CD4-positive, alpha-beta T cell (primary cell): ENCODE measurements at regions not wholly inside any gene's neighbourhood (a gene's known extent, or its start where the extent isn't known, plus 50 kb on each side); places are given as distances from the start of the nearest gene placed in this dataset.

Experiments used
- ATAC-seq: fragments of 200-7000 bp; cut with Tn5 transposase; one replicate; pipeline ENCODE4 v1.10.0; 2022; ENCODE audit warnings: mild to moderate bottlenecking; ENCODE audit not compliant: poor library complexity
- CTCF ChIA-PET: fragments of 350-600 bp; sonication (Branson Sonifier 250); formaldehyde crosslinking; loops from one replicate; lab custom pipeline; 2021; ENCODE audit warnings: antibody characterized with exemption, inconsistent platforms; lab: Charles Lee
- POLR2A ChIA-PET: fragments of 350-600 bp; sonication (Branson Sonifier 250); formaldehyde crosslinking; loops from one replicate; lab custom pipeline; 2021; ENCODE audit warnings: antibody characterized with exemption, inconsistent platforms; lab: Charles Lee
- DNase-seq, 14 experiments: peaks; one replicate each; pipeline ENCODE4 v3.0.0-alpha.2; 2013 to 2020; ENCODE audit warnings: mixed read lengths in 2 of 14
- H3K27ac ChIP-seq, 2 donors: one replicate each; pipeline versions ENCODE4 v1.5.1 to v1.7.0; 2013; ENCODE audit warnings: low read length in 2 of 2, low read depth in 1 of 2, mild to moderate bottlenecking in 1 of 2
- H3K27me3 ChIP-seq, 2 experiments: 1 replicate in 1 of 2; 2 replicates in 1 of 2; pipeline versions ENCODE4 v1.6.1 to v1.7.0; 2013; ENCODE audit warnings: low read length in 2 of 2, control low read depth in 1 of 2, mild to moderate bottlenecking in 1 of 2, moderate library complexity in 1 of 2; ENCODE audit not compliant: insufficient read depth in 2 of 2, control insufficient read depth in 1 of 2
- H3K36me3 ChIP-seq: one replicate; pipeline ENCODE4 v1.6.1; 2013; ENCODE audit warnings: low read length, control low read depth; ENCODE audit not compliant: insufficient read depth
- H3K4me1 ChIP-seq: one replicate; pipeline ENCODE4 v1.6.1; 2013; ENCODE audit warnings: low read length, control low read depth; ENCODE audit not compliant: insufficient read depth
- H3K4me3 ChIP-seq: one replicate; pipeline ENCODE4 v1.5.1; 2013; ENCODE audit warnings: mild to moderate bottlenecking, low read length, moderate library complexity
- H3K9me3 ChIP-seq, 2 experiments: 1 replicate in 1 of 2; 2 replicates in 1 of 2; pipeline versions ENCODE4 v1.6.1 to v1.7.0; 2013; ENCODE audit warnings: low read length in 2 of 2, mild to moderate bottlenecking in 2 of 2, control low read depth in 1 of 2, moderate library complexity in 1 of 2; ENCODE audit not compliant: control insufficient read depth in 1 of 2, insufficient read depth in 1 of 2
- H3K27ac Mint-ChIP-seq: one replicate; pipeline ENCODE4 v1.8.0; 2020; ENCODE audit warnings: mixed read lengths
- H3K27me3 Mint-ChIP-seq: one replicate; pipeline ENCODE4 v1.8.0; 2021; ENCODE audit warnings: mixed read lengths
- H3K36me3 Mint-ChIP-seq: one replicate; pipeline ENCODE4 v1.8.0; 2021; ENCODE audit warnings: low read depth, mixed read lengths
- H3K4me1 Mint-ChIP-seq: one replicate; pipeline ENCODE4 v1.8.0; 2021; ENCODE audit warnings: low read depth, mixed read lengths
- H3K4me3 Mint-ChIP-seq: one replicate; pipeline ENCODE4 v1.8.0; 2020; ENCODE audit warnings: mild to moderate bottlenecking, mixed read lengths
- H3K9me3 Mint-ChIP-seq: one replicate; pipeline ENCODE4 v1.8.0; 2020; ENCODE audit warnings: mixed read lengths
- intact Hi-C, 2 experiments: fragments of 100-400 bp; cut with DNase I in 1 of 2; cut with micrococcal nuclease in 1 of 2; formaldehyde crosslinking; loops; one replicate each; pipeline versions ENCODE4 v1.15.1 to v1.9.0; 2023 to 2025; cut with DNase I, micrococcal nuclease
- TF ChIP-seq, protein P1 (sequence below): fragments of 200-600 bp; IDR thresholded peaks from one replicate; pipeline ENCODE4 v1.8.0; 2022; ENCODE audit warnings: antibody characterized with exemption, mild to moderate bottlenecking

DNA sequence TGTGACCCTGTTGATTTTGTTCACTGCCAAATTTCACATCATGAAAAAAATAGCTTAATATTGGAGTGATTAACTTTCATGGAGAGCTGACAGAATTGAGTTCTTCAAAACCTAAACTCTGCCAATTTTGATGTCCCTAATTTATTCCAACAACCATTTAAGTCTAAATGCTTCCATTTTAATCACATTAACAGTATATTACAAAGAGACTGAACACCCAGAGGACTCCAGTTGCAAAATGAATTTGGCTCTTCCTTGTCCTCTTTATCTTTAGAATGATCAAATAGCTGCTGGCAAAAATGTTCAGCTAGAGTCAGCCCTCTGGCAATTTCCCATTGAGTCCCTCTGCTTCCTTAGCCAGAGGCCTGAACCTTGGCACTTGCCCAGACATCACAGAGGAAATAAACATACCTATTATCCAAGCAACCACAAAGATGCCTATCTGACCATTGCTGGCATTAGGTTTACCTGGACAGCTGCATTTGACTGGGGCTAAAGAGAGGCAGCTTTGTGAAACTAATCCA, 299.0 kb upstream of the STXBP5 start:
- DNase-seq = no peak
- H3K4me3 Mint-ChIP-seq = no peak overlapping the region
- no peak overlapping the region for H3K27ac ChIP-seq
- no peak overlapping the region for H3K27ac Mint-ChIP-seq
- POLR2A ChIA-PET = no interaction called here
- ATAC-seq = no peak
- no peaks in the 10 kb centered on the region for H3K36me3 ChIP-seq
- no peaks in the 10 kb centered on the region for H3K4me1 Mint-ChIP-seq
- CTCF ChIA-PET = interaction anchor here (1.8 kb wide), 1 partner anchor 17 kb away, joined by 4 read pairs; no protein-coding TSS in a partner anchor
- H3K27me3 Mint-ChIP-seq = peaks cover 3% of the 10 kb centered on the region
- H3K36me3 Mint-ChIP-seq = no peaks in the 10 kb centered on the region
- H3K9me3 ChIP-seq = no peaks in the 10 kb centered on the region
- no peak overlapping the region for H3K4me3 ChIP-seq
- no peaks in the 10 kb centered on the region for H3K4me1 ChIP-seq
- TF ChIP-seq, protein P1, sequence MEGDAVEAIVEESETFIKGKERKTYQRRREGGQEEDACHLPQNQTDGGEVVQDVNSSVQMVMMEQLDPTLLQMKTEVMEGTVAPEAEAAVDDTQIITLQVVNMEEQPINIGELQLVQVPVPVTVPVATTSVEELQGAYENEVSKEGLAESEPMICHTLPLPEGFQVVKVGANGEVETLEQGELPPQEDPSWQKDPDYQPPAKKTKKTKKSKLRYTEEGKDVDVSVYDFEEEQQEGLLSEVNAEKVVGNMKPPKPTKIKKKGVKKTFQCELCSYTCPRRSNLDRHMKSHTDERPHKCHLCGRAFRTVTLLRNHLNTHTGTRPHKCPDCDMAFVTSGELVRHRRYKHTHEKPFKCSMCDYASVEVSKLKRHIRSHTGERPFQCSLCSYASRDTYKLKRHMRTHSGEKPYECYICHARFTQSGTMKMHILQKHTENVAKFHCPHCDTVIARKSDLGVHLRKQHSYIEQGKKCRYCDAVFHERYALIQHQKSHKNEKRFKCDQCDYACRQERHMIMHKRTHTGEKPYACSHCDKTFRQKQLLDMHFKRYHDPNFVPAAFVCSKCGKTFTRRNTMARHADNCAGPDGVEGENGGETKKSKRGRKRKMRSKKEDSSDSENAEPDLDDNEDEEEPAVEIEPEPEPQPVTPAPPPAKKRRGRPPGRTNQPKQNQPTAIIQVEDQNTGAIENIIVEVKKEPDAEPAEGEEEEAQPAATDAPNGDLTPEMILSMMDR = no peak
- intact Hi-C loops = no loop called here
- no peaks in the 10 kb centered on the region for H3K27me3 ChIP-seq
- H3K9me3 Mint-ChIP-seq = no peaks in the 10 kb centered on the region

DNA sequence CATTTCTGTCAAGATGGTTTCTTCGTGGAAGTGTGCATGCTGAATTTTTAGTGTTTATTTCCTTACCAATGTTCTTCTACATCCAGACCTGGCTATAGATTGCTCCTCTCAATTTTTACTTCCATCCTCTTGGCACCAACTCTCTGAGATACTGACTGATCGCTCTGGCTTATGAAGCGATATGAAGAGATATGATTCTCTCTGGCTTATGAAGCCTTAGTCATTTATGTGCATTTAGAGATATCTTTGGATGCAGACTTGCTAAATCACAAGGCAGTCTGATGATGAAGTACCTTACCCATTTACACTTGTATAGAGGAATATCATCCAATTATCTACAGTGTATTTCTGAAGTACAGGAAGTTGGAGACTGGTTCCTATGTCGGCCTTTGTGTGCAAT, 295.4 kb upstream of the STXBP5 start:
- ChIA-PET POLR2A (no interaction called here), CTCF (no interaction called here)
- intact Hi-C loops = no loop called here
- H3K36me3 ChIP-seq = no peaks in the 10 kb centered on the region
- no peaks in the 10 kb centered on the region for H3K27me3 ChIP-seq
- no peak overlapping the region for H3K4me3 ChIP-seq
- Mint-ChIP-seq H3K36me3 (no peaks in the 10 kb centered on the region), H3K9me3 (no peaks in the 10 kb centered on the region), H3K27ac (no peak overlapping the region), H3K4me3 (no peak overlapping the region), H3K4me1 (no peaks in the 10 kb centered on the region), H3K27me3 (peaks cover 4% of the 10 kb centered on the region)
- no peak overlapping the region for H3K27ac ChIP-seq
- TF ChIP-seq, protein P1 = no peak
- no peak for ATAC-seq
- no peaks in the 10 kb centered on the region for H3K9me3 ChIP-seq
- DNase-seq = no peak
- H3K4me1 ChIP-seq = no peaks in the 10 kb centered on the region

DNA sequence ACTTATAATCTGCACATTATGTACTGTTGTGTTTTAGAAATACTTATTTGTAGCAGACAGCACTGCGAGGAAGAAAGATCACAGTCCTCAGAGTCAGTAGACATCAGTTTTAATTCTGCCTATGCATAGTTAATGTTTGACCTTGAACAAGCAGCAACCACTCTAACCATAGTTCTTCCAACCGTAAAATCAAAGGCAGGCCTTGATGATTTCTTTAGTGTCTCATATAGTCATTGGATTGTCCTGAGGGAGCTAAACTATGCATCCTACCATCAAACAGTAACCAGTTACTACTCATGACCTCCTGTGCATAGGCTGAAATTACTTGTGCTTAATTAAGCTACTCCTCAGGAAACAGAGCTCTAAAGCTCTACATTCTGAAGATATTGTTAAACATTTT, 294.8 kb upstream of the STXBP5 start:
- POLR2A ChIA-PET = no interaction called here

More for the DNA sequence above, 294.8 kb upstream of the STXBP5 start:
- CTCF ChIA-PET = no interaction called here
- intact Hi-C loops = no loop called here
- Mint-ChIP-seq H3K4me3 (no peak overlapping the region), H3K36me3 (no peaks in the 10 kb centered on the region), H3K27ac (no peak overlapping the region), H3K4me1 (no peaks in the 10 kb centered on the region), H3K9me3 (no peaks in the 10 kb centered on the region), H3K27me3 (peaks cover 8% of the 10 kb centered on the region)
- ATAC-seq (no peak), DNase-seq (no peak)
- Histone ChIP-seq H3K9me3 (no peaks in the 10 kb centered on the region), H3K36me3 (no peaks in the 10 kb centered on the region), H3K27me3 (no peaks in the 10 kb centered on the region), H3K27ac (no peak overlapping the region), H3K4me1 (no peaks in the 10 kb centered on the region), H3K4me3 (no peak overlapping the region)
- TF ChIP-seq, protein P1 = no peak
